IMR-90 (cell line): ENCODE measurements at regions not wholly inside any gene's neighbourhood (a gene's known extent, or its start where the extent isn't known, plus 50 kb on each side); places are given as distances from the start of the nearest gene placed in this dataset.

Experiments used
- ATAC-seq: fragments of 200-7000 bp; cut with Tn5 transposase; 2 replicates; pipeline ENCODE4 v1.9.1; 2020; ENCODE audit warnings: low read depth, mild to moderate bottlenecking, moderate library complexity
- BruUV-seq: library from RNA; stranded (reverse); fragments of 400-500 nt; replicated peaks from 2 replicates; lab custom pipeline; 2021; lab: Mats Ljungman, UMichigan
- CTCF ChIA-PET: fragments of 300-600 bp; formaldehyde crosslinking; extraction: SDS; loops from one replicate; lab custom pipeline; 2021; ENCODE audit warnings: antibody characterized with exemption; lab: Yijun Ruan, JAX
- POLR2A ChIA-PET: fragments of 300-600 bp; sonication (Branson Sonifier 250); formaldehyde crosslinking; loops from one replicate; lab custom pipeline; 2022; ENCODE audit warnings: antibody characterized with exemption; ENCODE audit not compliant: unreplicated experiment; lab: Charles Lee
- DNase-seq: peaks from one replicate; pipeline ENCODE4 v3.0.0; 2013
- H2AFZ ChIP-seq: replicated peaks from 2 replicates; pipeline ENCODE3; 2013; ENCODE audit warnings: low read length, mild to moderate bottlenecking; ENCODE audit not compliant: poor library complexity
- H2AK5ac ChIP-seq: 2 replicates; pipeline ENCODE4 v1.6.1; 2013; ENCODE audit warnings: low read depth, low read length, inconsistent platforms
- H2AK9ac ChIP-seq: replicated peaks from 2 replicates; pipeline ENCODE3; 2013; ENCODE audit warnings: mild to moderate bottlenecking, low read depth, low read length, moderate library complexity; ENCODE audit not compliant: poor library complexity
- H2BK120ac ChIP-seq: 2 replicates; pipeline ENCODE4 v1.6.1; 2013; ENCODE audit warnings: low read depth, low read length, inconsistent platforms
- H2BK15ac ChIP-seq: 3 replicates; pipeline ENCODE4 v1.6.1; 2013; ENCODE audit warnings: low read depth, low read length, inconsistent platforms
- H2BK20ac ChIP-seq: 2 replicates; pipeline ENCODE4 v1.6.1; 2013; ENCODE audit warnings: low read depth, mild to moderate bottlenecking, inconsistent platforms, low read length, moderate library complexity
- H2BK5ac ChIP-seq: 2 replicates; pipeline ENCODE4 v1.6.1; 2013; ENCODE audit warnings: mild to moderate bottlenecking, low read depth, low read length, inconsistent platforms; ENCODE audit not compliant: poor library complexity, severe bottlenecking
- H3K14ac ChIP-seq: replicated peaks from 2 replicates; pipeline ENCODE4 v1.6.1; 2013; ENCODE audit warnings: low read depth, low read length, inconsistent platforms
- H3K18ac ChIP-seq: 2 replicates; pipeline ENCODE4 v1.6.1; 2013; ENCODE audit warnings: low read depth, low read length, control low read depth
- H3K23ac ChIP-seq: 2 replicates; pipeline ENCODE4 v1.6.1; 2013; ENCODE audit warnings: low read depth, low read length, inconsistent platforms
- H3K27ac ChIP-seq: 2 replicates; pipeline ENCODE4 v1.5.1; 2013; ENCODE audit warnings: mild to moderate bottlenecking, control low read depth, low read length; ENCODE audit not compliant: insufficient read depth
- H3K27me3 ChIP-seq: 2 replicates; pipeline ENCODE4 v1.6.1; 2013; ENCODE audit warnings: low read length; ENCODE audit not compliant: control insufficient read depth, insufficient read depth
- H3K36me3 ChIP-seq: 2 replicates; pipeline ENCODE4 v1.6.1; 2013; ENCODE audit warnings: low read length, mixed read lengths; ENCODE audit not compliant: control insufficient read depth, insufficient read depth
- H3K4ac ChIP-seq: 2 replicates; pipeline ENCODE4 v1.6.1; 2013; ENCODE audit warnings: low read depth, low read length, inconsistent platforms
- H3K4me1 ChIP-seq: 2 replicates; pipeline ENCODE4 v1.6.1; 2013; ENCODE audit warnings: low read length, mixed read lengths; ENCODE audit not compliant: control insufficient read depth, insufficient read depth
- H3K4me2 ChIP-seq: 2 replicates; pipeline ENCODE4 v1.6.1; 2013; ENCODE audit warnings: low read depth, mild to moderate bottlenecking, control low read depth, low read length, moderate library complexity
- H3K4me3 ChIP-seq: 2 replicates; pipeline ENCODE4 v1.5.1; 2013; ENCODE audit warnings: low read depth, mild to moderate bottlenecking, control low read depth, low read length, moderate library complexity; ENCODE audit not compliant: insufficient read depth
- H3K56ac ChIP-seq: 2 replicates; pipeline ENCODE4 v1.6.1; 2013; ENCODE audit warnings: low read length, inconsistent platforms; ENCODE audit not compliant: insufficient read depth; ENCODE audit errors: extremely low read depth
- H3K79me1 ChIP-seq, 2 experiments: 2 replicates each; pipeline ENCODE4 v1.6.1; 2013; ENCODE audit warnings: low read length in 2 of 2, inconsistent platforms in 1 of 2, low read depth in 1 of 2
- H3K9ac ChIP-seq: 2 replicates; pipeline ENCODE4 v1.6.1; 2013; ENCODE audit warnings: low read depth, low read length, control low read depth
- H3K9me1 ChIP-seq: 2 replicates; pipeline ENCODE4 v1.6.1; 2013; ENCODE audit warnings: low read length, inconsistent platforms; ENCODE audit not compliant: insufficient read depth
- H3K9me3 ChIP-seq: 2 replicates; pipeline ENCODE4 v1.6.1; 2013; ENCODE audit warnings: low read length; ENCODE audit not compliant: control insufficient read depth, insufficient read depth
- H4K20me1 ChIP-seq: 2 replicates; pipeline ENCODE4 v1.6.1; 2013; ENCODE audit warnings: low read length, inconsistent platforms; ENCODE audit not compliant: insufficient read depth
- H4K5ac ChIP-seq: 2 replicates; pipeline ENCODE4 v1.6.1; 2013; ENCODE audit warnings: mild to moderate bottlenecking, low read depth, low read length, control low read depth
- H4K8ac ChIP-seq, 2 experiments: 2 replicates each; pipeline ENCODE4 v1.6.1; 2013; ENCODE audit warnings: low read depth in 2 of 2, low read length in 2 of 2, control low read depth in 1 of 2, inconsistent platforms in 1 of 2
- H4K91ac ChIP-seq: 2 replicates; pipeline ENCODE4 v1.6.1; 2013; ENCODE audit warnings: low read depth, low read length, inconsistent platforms; ENCODE audit not compliant: insufficient read depth
- BHLHE40 ChIP-seq: fragments of 150-350 bp; IDR thresholded peaks from 2 replicates; pipeline ENCODE4 v1.6.1; 2016; ENCODE audit warnings: mild to moderate bottlenecking, low read depth, low read length
- CEBPB ChIP-seq: IDR thresholded peaks from 2 replicates; pipeline ENCODE4 v1.6.1; 2012; ENCODE audit warnings: low read depth, low read length, improper control_type of control experiment
- CHD1 ChIP-seq: IDR thresholded peaks from 2 replicates; pipeline ENCODE4 v1.6.1; 2012; ENCODE audit warnings: low read depth, low read length, improper control_type of control experiment
- CTCF ChIP-seq: conservative IDR thresholded peaks from 2 replicates; pipeline ENCODE4 v1.5.1; 2012; ENCODE audit warnings: mild to moderate bottlenecking, low read depth, low read length, improper control_type of control experiment
- MAFK ChIP-seq: IDR thresholded peaks from 2 replicates; pipeline ENCODE4 v1.6.1; 2012; ENCODE audit warnings: low read depth, low read length, improper control_type of control experiment
- NFE2L2 ChIP-seq: fragments of 150-350 bp; IDR thresholded peaks from 2 replicates; pipeline ENCODE4 v1.6.1; 2016; ENCODE audit warnings: low read depth, mild to moderate bottlenecking, low read length
- RAD21 ChIP-seq: IDR thresholded peaks from 2 replicates; pipeline ENCODE4 v1.6.1; 2012; ENCODE audit warnings: low read length, improper control_type of control experiment
- RCOR1 ChIP-seq: IDR thresholded peaks from 2 replicates; pipeline ENCODE4 v1.6.1; 2012; ENCODE audit warnings: mild to moderate bottlenecking, low read length, improper control_type of control experiment; ENCODE audit not compliant: insufficient replicate concordance
- USF2 ChIP-seq: fragments of 150-350 bp; IDR thresholded peaks from 2 replicates; pipeline ENCODE4 v1.6.1; 2017; ENCODE audit warnings: mild to moderate bottlenecking, antibody characterized with exemption, low read length, low read depth
- dilution Hi-C: fragments of 300-500 bp; cut with HindIII; formaldehyde crosslinking; loops from one replicate; pipeline ENCODE4 v1.14.3; 2018; ENCODE audit warnings: low sequenced_read_pairs; ENCODE audit not compliant: unreplicated experiment
- in situ Hi-C: fragments of 300-500 bp; cut with MboI; formaldehyde crosslinking; loops from 3 replicates; pipeline ENCODE4 v1.14.3; 2019; ENCODE audit warnings: low sequenced_read_pairs, inconsistent platforms, mixed read lengths
- intact Hi-C: fragments of 100-400 bp; cut with micrococcal nuclease; formaldehyde crosslinking; loops from 2 replicates; pipeline ENCODE4 v1.10.0; 2022

DNA sequence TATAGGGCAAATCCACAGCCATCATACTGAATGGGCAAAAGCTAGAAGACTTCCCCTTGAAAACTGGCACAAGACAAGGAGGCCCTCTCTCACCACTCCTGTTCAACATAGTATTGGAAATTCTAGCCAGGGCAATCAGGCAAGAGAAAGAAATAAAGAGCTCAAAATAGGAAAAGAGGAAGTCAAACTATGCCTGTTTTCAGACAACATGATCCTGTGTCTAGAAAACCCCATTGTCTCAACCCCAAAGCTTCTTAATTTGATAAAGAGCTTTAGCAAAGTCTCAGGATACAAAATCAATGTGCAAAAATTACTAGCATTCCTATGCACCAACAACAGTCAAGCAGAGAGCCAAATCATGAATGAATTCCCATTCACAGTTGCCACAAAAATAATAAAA, 160.3 kb downstream of the CXXC4 start:
- no peak overlapping the region for H2BK120ac ChIP-seq
- no peak overlapping the region for H3K18ac ChIP-seq
- no peaks in the 10 kb centered on the region for H3K9me1 ChIP-seq
- ATAC-seq (no peak), DNase-seq (no peak)
- intact Hi-C loops (no loop called here), in situ Hi-C loops (no loop called here), dilution Hi-C loops (no loop called here)
- no peak overlapping the region for H3K4ac ChIP-seq
- no peak overlapping the region for H2BK20ac ChIP-seq
- H3K14ac ChIP-seq = no peak overlapping the region
- no peak overlapping the region for H3K9ac ChIP-seq
- H3K23ac ChIP-seq = no peak overlapping the region
- H3K9me3 ChIP-seq = no peaks in the 10 kb centered on the region
- no peak overlapping the region for H2BK5ac ChIP-seq
- no TSS peak for BruUV-seq
- no peak for TF ChIP-seq NFE2L2
- TF ChIP-seq CEBPB = no peak
- TF ChIP-seq RAD21 = no peak
- TF ChIP-seq BHLHE40 = no peak
- TF ChIP-seq MAFK = no peak
- no peak for TF ChIP-seq USF2
- TF ChIP-seq CTCF = no peak
- no peak for TF ChIP-seq RCOR1
- no peak for TF ChIP-seq CHD1
- no peak overlapping the region for H3K56ac ChIP-seq
- no peak overlapping the region for H4K5ac ChIP-seq
- H3K4me1 ChIP-seq = no peaks in the 10 kb centered on the region
- CTCF ChIA-PET = no interaction called here
- no peak overlapping the region for H3K4me2 ChIP-seq
- H4K91ac ChIP-seq = no peak overlapping the region
- no peaks in the 10 kb centered on the region for H3K27me3 ChIP-seq
- H2AK5ac ChIP-seq = no peak overlapping the region
- no peaks in the 10 kb centered on the region for H4K20me1 ChIP-seq
- no peak overlapping the region for H3K4me3 ChIP-seq
- H2AK9ac ChIP-seq = no peak overlapping the region
- no peaks in the 10 kb centered on the region for H3K36me3 ChIP-seq
- H2AFZ ChIP-seq = no peak overlapping the region
- H3K79me1 ChIP-seq = no peaks in the 10 kb centered on the region
- H2BK15ac ChIP-seq = no peak overlapping the region
- POLR2A ChIA-PET = no interaction called here
- H4K8ac ChIP-seq = no peak overlapping the region
- no peak overlapping the region for H3K27ac ChIP-seq
